Immature natural killer cell (primary cell): ENCODE measurements at regions not wholly inside any gene's neighbourhood (a gene's known extent, or its start where the extent isn't known, plus 50 kb on each side); places are given as distances from the start of the nearest gene placed in this dataset.

Experiments
- DNase-seq, 3 donors: peaks; one replicate each; pipeline ENCODE4 v3.0.0; 2022; ENCODE audit warnings: mixed read lengths in 1 of 3
- H3K27ac Mint-ChIP-seq, 6 donors: one replicate each; pipeline ENCODE4 v1.8.0; 2020; ENCODE audit warnings: mixed read lengths in 6 of 6, mild to moderate bottlenecking in 5 of 6, inconsistent platforms in 4 of 6, moderate library complexity in 3 of 6
- H3K27me3 Mint-ChIP-seq, 3 donors: one replicate each; pipeline ENCODE4 v1.8.0; 2020 to 2021; ENCODE audit warnings: low read depth in 3 of 3, mild to moderate bottlenecking in 3 of 3, mixed read lengths in 3 of 3, moderate library complexity in 3 of 3, inconsistent platforms in 1 of 3
- H3K36me3 Mint-ChIP-seq, 3 donors: one replicate each; pipeline ENCODE4 v1.8.0; 2020; ENCODE audit warnings: mixed read lengths in 3 of 3, inconsistent platforms in 2 of 3, mild to moderate bottlenecking in 2 of 3
- H3K4me1 Mint-ChIP-seq, 2 donors: one replicate each; pipeline ENCODE4 v1.8.0; 2020; ENCODE audit warnings: inconsistent platforms in 2 of 2, mild to moderate bottlenecking in 2 of 2, mixed read lengths in 2 of 2, moderate library complexity in 1 of 2
- H3K4me3 Mint-ChIP-seq, 5 donors: one replicate each; pipeline ENCODE4 v1.8.0; 2020; ENCODE audit warnings: mild to moderate bottlenecking in 5 of 5, mixed read lengths in 5 of 5, inconsistent platforms in 3 of 5, moderate library complexity in 3 of 5
- H3K9me3 Mint-ChIP-seq, 6 donors: one replicate each; pipeline ENCODE4 v1.8.0; 2020; ENCODE audit warnings: mild to moderate bottlenecking in 6 of 6, mixed read lengths in 6 of 6, inconsistent platforms in 4 of 6, moderate library complexity in 3 of 6

- H3K27ac Mint-ChIP-seq: no peak overlapping the region
- no peak for DNase-seq
Measured at GRCh38 chr17:5740937-5741336, 156.6 kb upstream of the NLRP1 start.

GRCh38 chr17:5741810-5742209 lies 157.5 kb upstream of the NLRP1 start:
- Mint-ChIP-seq H3K36me3 (no peaks in the 10 kb centered on the region), H3K4me3 (no peak overlapping the region), H3K27ac (no peak overlapping the region), H3K27me3 (peaks cover 0 to 21% (median 14%) of the 10 kb centered on the region in 3 donors), H3K4me1 (no peaks in the 10 kb centered on the region), H3K9me3 (no peaks in the 10 kb centered on the region)
- DNase-seq: no peak

More at GRCh38 chr17:5740937-5741336, 156.6 kb upstream of the NLRP1 start:
- H3K9me3 Mint-ChIP-seq: no peaks in the 10 kb centered on the region
- H3K36me3 Mint-ChIP-seq: no peaks in the 10 kb centered on the region
- H3K27me3 Mint-ChIP-seq: peaks cover 0 to 21% (median 11%) of the 10 kb centered on the region in 3 donors
- no peak overlapping the region for H3K4me3 Mint-ChIP-seq
- no peaks in the 10 kb centered on the region for H3K4me1 Mint-ChIP-seq

DNA sequence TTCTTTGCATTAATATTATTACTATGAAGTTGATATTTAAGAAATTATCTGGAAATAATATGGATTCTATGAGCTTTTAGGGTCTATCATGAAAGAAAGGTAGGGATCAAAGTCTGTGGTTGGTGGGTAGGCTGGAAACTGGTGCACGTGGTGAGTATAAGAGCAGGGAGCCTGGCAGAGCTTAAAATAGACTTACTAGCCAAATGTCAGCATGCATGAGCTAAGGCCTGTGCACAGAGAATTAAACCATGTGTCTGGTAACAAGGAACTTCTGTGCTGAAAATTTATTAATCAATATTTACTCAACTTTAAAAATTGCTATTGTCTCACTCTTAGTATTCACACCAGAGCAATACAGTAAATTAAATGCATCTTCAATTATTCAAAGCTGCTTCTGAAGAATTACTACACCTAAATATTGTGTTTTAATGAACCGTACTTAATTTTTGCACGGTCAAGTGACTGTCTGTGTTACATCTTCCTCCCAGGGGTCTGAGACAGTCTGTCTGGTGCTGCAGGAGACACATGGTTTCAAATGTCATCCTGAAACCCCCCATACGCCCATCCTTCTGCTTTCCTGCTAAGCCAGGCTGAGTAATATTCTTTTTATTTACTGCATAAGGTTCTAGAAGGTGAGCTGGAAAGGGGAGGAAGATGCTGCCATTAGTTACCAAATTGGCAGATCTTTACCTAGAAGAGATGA lies 161.0 kb upstream of the NLRP1 start:
- peaks cover 2 to 15% (median 14%) of the 10 kb centered on the region in 3 donors for H3K27me3 Mint-ChIP-seq
- no peak overlapping the region for H3K4me3 Mint-ChIP-seq
- H3K9me3 Mint-ChIP-seq: no peaks in the 10 kb centered on the region
- no peak for DNase-seq
- H3K36me3 Mint-ChIP-seq: no peaks in the 10 kb centered on the region
- H3K4me1 Mint-ChIP-seq: no peaks in the 10 kb centered on the region
- H3K27ac Mint-ChIP-seq: no peak overlapping the region

DNA sequence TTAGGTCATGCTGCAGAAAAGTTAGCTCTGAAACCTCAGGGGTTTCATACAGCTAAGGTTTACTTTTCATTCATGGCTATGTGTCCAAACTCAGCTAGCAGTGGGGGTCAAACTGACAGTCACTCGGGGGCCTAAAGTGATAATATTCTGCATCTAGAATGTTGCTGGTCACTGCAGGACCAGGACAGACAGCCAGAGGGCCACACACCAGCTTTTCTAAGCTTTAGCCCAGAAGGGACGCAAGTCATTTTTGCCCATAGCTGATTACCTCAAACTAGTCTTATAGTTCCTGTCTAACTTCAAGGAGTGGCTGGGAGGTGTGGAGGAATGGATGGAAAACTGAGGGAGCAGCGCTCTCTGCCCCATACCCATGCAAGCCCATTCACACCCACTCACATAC lies 163.0 kb upstream of the NLRP1 start:
- DNase-seq: no peak
- no peaks in the 10 kb centered on the region for H3K36me3 Mint-ChIP-seq
- no peaks in the 10 kb centered on the region for H3K9me3 Mint-ChIP-seq
- H3K27me3 Mint-ChIP-seq: peaks cover 5 to 13% (median 10%) of the 10 kb centered on the region in 3 donors
- H3K27ac Mint-ChIP-seq: no peak overlapping the region
- H3K4me1 Mint-ChIP-seq: no peaks in the 10 kb centered on the region
- no peak overlapping the region for H3K4me3 Mint-ChIP-seq

DNA sequence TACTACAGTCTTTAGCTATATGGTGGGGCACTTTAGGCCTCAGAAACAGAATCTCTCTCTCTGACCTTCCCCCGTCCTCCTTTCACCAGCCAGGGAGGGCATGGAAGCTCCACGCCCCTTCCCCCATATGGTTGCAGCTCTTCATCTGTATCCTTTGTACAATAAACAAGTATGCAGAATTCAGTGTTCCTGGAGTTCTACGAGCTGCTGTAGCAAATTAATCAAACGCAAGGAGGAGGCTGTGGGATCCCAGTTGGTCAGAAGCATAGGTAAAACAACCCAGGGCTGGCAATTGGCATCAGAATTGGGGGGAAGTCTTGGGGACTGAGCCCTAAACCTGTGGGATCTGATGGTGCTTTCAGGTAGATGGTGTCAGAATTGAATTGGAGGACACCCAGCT lies 163.7 kb upstream of the NLRP1 start:
- Mint-ChIP-seq H3K27me3 (peaks cover 5 to 10% (median 7%) of the 10 kb centered on the region in 3 donors), H3K27ac (no peak overlapping the region), H3K9me3 (no peaks in the 10 kb centered on the region), H3K4me3 (no peak overlapping the region), H3K4me1 (no peaks in the 10 kb centered on the region), H3K36me3 (no peaks in the 10 kb centered on the region)
- no peak for DNase-seq

DNA sequence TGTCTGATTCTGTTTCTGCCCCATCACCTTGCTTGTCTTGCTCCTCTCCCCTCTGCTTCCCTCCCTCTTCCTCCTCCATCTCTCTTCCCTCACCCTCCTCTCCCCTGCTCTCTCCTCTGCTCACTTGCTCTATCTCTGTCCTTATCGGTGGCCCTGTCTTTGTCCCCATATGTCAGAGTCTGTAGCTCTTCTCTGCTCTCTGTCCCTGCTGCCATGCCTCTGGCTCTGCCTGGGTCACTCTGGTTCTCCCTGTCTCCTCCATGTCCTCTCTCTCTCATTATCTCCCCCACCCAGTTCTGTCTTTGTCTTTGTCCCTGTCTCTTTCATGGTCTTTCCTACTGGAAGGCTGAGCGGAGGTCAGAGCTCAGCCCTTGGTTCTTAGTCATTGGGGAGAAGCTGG lies 169.1 kb upstream of the NLRP1 start:
- Mint-ChIP-seq H3K27me3 (peaks cover 2 to 16% (median 8%) of the 10 kb centered on the region in 3 donors), H3K36me3 (no peaks in the 10 kb centered on the region), H3K27ac (no peak overlapping the region), H3K9me3 (no peaks in the 10 kb centered on the region), H3K4me3 (no peak overlapping the region), H3K4me1 (no peaks in the 10 kb centered on the region)
- DNase-seq: no peak

DNA sequence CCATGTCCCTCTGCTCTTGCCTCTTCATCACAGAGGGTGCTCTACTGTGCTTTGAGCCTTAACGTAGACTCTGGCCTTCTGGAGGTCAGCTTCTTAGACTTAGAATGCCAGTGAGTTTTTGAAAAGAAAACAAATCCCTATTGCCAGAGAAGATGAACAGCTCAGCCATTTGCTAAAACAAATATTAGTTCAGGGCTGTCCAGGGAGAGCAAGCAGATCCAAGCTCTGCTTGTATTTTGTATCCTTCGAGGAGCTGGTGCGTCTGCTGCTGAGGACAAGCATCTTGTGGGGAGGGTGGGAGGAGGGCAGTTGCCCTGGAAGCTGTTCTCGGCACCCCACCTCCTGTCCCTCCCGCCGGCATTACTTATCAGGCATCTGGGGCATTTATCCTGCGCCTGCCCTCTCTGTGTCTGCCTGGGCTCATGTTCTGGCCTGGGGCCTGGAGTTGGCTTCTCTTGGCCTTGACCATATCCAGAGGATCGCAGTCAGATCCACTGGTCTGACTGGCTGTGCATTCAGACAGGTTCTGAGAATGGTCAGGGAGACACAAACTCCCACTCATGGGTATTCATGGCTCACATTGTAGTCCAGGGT lies 173.1 kb upstream of the NLRP1 start:
- Mint-ChIP-seq H3K9me3 (no peaks in the 10 kb centered on the region), H3K36me3 (no peaks in the 10 kb centered on the region), H3K4me1 (no peaks in the 10 kb centered on the region), H3K27me3 (peaks cover 6 to 25% (median 7%) of the 10 kb centered on the region in 3 donors), H3K27ac (no peak overlapping the region), H3K4me3 (no peak overlapping the region)
- DNase-seq: no peak

DNA sequence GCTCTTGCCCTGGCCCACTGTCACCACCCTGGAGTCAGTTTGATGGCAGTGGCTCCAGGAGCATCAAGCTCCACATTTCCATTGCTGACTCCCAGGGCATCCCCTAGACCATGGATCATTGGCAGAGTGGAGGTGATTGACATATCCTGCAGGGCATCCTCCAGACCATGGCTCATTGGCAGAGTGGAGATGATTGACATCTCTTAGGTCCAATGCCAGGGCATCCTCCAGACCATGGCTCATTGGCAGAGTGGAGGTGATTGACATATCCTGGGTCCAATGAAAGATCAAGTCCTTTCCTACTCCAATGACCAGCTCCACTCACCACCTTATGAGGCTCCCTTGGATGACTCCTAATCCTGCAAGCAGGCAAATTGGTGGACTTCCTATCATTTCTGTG lies 174.3 kb upstream of the NLRP1 start:
- DNase-seq: peak in 1 of 3 donors; percentile 1
- Mint-ChIP-seq H3K27ac (no peak overlapping the region), H3K4me3 (no peak overlapping the region), H3K27me3 (peaks cover 6 to 26% (median 7%) of the 10 kb centered on the region in 3 donors), H3K4me1 (no peaks in the 10 kb centered on the region), H3K36me3 (no peaks in the 10 kb centered on the region), H3K9me3 (no peaks in the 10 kb centered on the region)

DNA sequence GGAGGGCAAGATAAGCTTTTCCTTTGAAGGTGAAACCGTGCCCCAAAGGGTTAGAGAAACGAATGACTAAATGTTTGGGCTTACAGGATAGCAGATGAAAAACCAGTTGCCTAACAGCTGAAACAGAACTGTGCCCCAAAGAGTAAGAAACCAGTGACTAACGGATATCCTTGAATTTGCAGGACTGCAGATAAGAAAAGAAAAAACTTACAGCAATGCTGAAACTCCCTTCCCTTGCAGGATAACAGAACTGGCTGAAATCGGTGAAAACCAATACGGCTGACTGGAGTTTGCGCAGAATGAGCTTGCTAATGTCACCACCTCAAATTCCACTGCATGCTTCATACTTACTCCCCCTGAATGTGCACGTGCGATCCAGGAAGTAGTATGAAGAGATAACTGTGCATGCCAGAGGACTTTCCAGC lies 175.2 kb upstream of the NLRP1 start:
- Mint-ChIP-seq H3K36me3 (no peaks in the 10 kb centered on the region), H3K4me3 (no peak overlapping the region), H3K27me3 (peaks cover 4 to 26% (median 6%) of the 10 kb centered on the region in 3 donors), H3K4me1 (no peaks in the 10 kb centered on the region), H3K9me3 (no peaks in the 10 kb centered on the region), H3K27ac (no peak overlapping the region)
- no peak for DNase-seq

DNA sequence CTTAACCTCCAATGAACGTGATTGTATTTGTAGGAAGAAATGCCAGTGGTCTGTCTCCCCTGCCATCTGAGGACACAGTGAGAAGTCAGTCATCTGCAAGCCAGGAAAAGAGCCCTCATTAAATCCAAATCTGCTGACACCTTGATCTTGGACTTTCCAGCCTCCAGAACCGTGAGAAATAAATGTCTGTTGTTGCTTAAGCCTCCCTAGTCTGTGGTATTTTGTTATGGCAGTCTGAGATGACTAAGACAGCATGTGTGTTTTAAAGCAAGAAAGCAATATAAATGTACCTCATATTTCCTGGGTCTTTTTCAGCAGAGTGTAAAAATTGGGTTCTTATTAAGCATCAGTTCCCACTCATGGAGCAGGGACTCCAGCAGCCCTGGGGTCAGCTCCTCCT lies 177.9 kb upstream of the NLRP1 start:
- Mint-ChIP-seq H3K27me3 (peaks cover 6 to 16% (median 6%) of the 10 kb centered on the region in 3 donors), H3K36me3 (no peaks in the 10 kb centered on the region), H3K4me1 (no peaks in the 10 kb centered on the region), H3K4me3 (no peak overlapping the region), H3K9me3 (peaks cover 0 to 2% (median 0%) of the 10 kb centered on the region in 6 donors), H3K27ac (no peak overlapping the region)
- DNase-seq: no peak

DNA sequence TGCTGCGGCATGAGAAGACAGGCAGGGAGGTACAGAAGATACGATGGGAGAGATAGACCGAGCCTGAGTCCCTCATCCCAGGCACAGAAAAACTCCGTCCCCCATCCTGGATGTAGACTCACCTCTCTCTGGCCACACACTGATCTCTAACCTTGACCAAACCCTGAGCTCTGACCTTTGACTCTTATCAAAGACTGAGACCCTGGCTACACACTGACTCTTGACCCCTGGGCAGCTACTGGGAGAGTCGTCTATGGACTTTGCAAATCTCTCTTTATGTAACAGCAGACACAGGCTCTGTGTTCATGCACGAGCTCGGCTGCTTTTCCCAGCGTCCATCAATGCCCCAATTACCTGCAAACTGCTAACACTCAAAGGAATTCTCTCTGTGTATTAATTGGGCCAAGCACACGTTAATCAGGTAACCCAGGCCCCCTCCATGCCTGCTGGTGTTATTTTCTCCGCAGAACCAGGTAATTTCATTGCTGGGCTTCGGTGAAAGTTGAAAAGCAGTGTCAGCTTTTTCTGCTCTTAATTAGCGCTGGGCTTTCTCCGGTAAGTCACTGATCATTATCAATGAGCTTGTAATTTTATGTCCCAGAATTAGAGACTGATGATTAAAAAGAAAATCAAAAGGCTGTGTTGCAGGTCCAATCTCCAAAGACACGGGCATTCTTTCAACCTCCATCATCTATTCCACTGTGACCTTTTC lies 179.4 kb upstream of the NLRP1 start:
- Mint-ChIP-seq H3K27ac (no peak overlapping the region), H3K36me3 (no peaks in the 10 kb centered on the region), H3K9me3 (peaks cover 0 to 2% (median 0%) of the 10 kb centered on the region in 6 donors), H3K4me1 (no peaks in the 10 kb centered on the region), H3K4me3 (no peak overlapping the region), H3K27me3 (peaks cover 8 to 22% (median 8%) of the 10 kb centered on the region in 3 donors)
- no peak for DNase-seq

DNA sequence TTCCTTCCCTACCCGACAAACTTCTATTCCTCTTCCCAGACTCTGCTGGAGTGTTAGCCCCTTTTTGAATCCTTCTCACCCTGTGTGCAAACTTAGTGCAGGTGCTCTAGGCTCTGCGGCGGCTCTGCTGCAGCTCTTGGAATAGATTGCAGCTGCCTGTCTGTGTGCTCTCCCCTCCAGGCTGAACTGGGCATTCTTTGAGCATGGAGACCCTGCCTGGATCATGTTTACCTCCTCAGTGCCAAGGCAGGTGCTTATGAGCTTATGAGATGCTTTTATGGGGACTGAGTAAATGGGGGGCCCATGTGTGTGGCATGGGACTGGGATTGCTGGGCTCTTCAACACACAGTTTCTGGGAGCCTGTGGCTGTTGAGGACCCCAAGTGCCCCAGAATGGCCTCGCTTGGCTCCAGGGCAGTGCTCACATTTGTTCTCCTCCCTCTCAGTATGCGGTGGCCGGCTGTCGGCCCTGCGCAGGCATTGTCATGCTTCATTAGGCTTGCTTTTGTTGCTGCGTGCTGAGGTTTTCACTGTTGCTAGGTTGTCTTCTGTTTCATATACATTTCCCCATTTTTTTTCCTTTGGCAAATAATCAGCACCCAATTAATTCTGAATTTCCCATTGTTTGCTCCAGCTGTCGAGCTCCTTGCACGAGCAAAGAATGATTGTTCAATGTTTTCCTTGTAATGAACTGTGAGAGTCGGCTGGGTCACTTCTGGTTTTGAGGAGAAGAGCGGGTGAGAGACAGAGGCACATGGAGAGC lies 185.5 kb upstream of the NLRP1 start:
- Mint-ChIP-seq H3K4me3 (no peak overlapping the region), H3K9me3 (peaks cover 0 to 2% (median 0%) of the 10 kb centered on the region in 6 donors), H3K36me3 (no peaks in the 10 kb centered on the region), H3K27me3 (peaks cover 4 to 14% (median 5%) of the 10 kb centered on the region in 3 donors), H3K4me1 (no peaks in the 10 kb centered on the region), H3K27ac (no peak overlapping the region)
- DNase-seq: no peak

DNA sequence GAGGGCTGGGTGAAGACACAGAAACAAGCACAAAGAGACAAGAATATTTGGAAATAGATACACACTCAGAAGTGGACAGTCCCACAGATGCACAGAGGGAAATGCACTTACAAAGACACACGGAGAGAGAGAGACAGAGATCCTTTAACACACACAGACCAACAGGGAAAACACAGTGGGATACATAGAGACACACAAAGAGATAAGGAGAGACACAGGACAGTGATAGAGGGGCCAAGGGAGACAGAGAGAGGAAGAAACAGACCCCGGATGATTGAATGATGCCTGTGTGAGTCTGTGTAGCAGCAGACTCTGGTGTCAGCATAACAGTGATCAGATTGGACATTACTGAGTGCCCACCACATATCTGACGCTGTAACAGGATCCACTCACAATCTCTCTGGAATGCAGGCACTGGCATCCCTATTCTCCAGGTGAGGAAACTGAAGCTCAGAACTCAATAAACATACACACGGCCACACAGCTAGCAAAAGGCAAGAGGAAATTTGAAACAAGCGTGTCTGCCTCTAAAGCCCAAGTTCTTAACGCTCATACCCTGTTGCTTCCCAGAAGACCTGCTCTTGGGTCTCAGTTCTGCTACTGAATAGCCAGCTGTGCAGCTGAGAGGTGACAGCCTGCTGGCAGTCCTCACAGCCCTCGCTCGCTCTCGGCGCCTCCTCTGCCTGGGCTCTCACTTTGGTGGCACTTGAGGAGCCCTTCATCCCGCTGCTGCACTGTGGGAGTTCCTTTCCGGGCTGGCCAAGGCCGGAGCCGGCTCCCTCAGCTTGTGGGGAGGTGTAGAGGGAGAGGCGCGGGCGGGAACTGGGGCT lies 186.3 kb upstream of the NLRP1 start:
- Mint-ChIP-seq H3K4me3 (no peak overlapping the region), H3K27me3 (peaks cover 5 to 17% (median 8%) of the 10 kb centered on the region in 3 donors), H3K36me3 (no peaks in the 10 kb centered on the region), H3K27ac (no peak overlapping the region), H3K9me3 (peaks cover 0 to 2% (median 0%) of the 10 kb centered on the region in 6 donors), H3K4me1 (no peaks in the 10 kb centered on the region)
- no peak for DNase-seq
